NCI-H2081 treated with DMSO at 0.1 percent for 48 hours (cell line): ENCODE measurements at regions not wholly inside any gene's neighbourhood (a gene's known extent, or its start where the extent isn't known, plus 50 kb on each side); places are given as distances from the start of the nearest gene placed in this dataset.
A peak's percentile ranks its signal among the peaks of the same experiment; 100 is the strongest.

Source experiments
- DNase-seq: peaks from one replicate; lab custom pipeline; 2025; lab: John Stamatoyannopoulos, UW

GRCh38 chr11:122234780-122235179 lies 118.8 kb upstream of the BLID start:
- DNase-seq: no peak

- DNase-seq: no peak
Measured at GRCh38 chr11:122234257-122234656, 118.2 kb upstream of the BLID start.

DNA sequence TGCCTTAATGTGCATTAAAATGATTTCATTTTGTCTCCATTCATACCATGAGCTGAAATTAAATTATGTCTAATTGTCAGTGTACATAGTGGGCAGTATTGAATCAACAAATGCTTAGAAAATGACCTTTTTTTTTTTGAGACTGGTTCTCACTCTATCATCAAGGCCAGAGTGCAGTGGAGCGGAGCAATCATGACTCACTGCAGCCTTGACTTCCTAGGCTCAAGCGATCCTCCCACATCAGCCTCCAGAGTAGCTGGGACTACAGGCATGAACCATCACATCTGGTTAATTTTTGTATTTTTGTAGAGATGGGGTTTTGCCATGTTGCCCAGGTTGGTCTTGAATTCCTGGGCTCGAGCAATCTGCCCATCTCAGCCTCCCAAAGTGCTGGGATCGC lies 117.0 kb upstream of the BLID start:
- DNase-seq: no peak

GRCh38 chr11:122230385-122230755 lies 114.4 kb upstream of the BLID start:
- DNase-seq: no peak

DNA sequence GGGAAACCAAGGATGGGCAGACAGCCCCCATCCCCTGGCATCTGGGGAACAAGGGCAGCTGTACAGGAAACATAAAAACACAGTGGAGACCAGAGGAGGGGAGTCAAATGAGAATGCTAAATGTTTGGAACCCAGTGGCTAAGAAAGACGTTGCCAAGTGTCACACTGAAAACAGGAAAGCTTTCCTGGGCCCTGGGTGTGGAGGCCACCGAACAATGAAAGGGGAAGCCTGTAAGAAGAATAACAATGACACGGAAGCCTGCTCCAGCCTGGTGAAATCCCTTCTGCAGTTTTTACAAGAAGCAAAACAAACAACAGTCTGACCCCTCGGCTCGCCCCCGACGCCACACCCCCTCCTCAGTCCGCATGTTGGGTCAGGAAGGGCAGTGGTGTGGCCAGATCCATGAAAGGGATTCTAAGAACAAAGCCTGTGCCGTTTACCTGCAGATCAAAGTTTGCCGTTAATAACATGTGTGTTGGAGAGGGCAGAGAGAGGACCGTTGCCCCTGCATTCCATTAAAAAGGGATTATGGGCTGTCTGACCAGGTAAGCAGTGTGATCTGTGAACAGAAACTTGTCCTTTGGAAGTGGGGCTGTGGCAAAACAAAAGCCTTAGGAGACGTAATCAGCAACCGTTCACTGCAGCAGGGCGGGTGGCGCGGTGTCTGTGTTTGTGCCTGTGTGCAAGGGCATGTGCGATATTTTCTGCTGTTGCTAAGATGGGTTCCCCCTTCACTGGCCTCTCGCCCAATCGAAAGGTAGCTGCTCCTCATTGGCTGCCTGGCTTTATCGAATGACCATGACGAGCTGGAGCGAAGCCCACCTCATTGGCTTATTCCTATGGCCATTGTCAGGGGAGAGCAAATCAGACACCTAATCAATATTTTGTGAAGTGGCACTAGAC lies 113.7 kb upstream of the BLID start:
- DNase-seq: no peak

DNA sequence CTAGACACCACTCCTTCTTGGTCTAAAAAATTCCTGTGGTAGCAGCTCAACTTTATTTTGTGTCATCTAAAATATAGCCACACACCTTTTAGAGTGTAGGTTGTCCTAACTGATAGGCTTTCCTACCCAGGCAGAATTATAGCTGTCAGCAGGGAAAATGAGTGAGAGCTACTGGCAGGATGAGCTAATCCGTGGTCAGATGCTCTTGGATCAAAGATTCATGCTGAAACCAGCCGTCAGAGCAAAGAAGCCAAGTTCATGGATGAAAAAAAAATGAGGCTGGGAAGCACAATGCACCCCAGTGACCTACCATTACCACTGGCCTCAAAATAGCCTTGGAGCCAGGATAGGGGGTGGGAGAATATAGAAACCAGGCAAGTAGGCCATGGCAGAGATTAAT lies 113.1 kb upstream of the BLID start:
- no peak for DNase-seq

DNA sequence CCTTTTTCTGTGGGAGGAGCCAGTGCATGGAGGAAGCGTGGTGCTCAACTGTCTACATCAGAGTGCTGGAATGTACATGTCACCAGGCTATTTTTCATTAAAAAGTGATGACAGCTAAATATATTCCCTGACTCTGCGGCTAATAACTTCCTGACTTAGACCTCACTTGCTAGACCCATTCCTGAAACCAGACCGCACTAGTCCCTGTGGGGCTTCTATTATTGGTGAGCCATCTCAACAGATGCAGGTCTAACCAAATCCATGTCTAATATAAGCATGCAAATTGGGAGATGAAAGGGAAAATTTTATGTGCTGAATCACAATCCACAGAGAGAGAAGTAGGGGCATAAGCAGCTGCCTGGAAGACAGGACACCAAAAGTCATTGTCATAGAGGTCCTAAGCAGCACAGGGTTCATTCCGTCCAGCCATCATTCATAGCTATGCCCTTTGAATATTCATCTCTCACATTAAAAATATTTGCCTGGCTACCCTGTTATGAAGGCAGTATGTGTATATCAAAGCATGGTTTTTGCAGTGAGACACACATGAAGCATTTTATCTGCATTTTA lies 110.9 kb upstream of the BLID start:
- no peak for DNase-seq

DNA sequence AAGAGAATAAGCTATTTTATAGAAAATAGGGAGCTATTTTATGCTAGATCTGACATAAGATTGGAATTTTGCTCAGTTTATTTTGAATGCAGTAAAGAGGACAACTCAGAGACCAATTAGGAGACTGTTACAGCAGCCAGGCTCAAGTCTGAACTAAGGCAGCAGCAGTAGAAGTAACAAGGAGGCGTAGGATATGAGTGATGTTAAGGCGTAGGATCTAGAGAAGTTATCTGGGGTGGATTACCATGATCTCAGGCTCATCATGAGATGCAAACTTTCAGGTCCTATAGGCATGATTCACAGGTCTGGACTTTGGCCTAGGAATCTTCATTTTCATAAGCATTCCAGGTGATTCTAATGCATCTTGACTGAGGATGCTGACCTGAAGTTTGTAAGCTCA lies 108.9 kb upstream of the BLID start:
- no peak for DNase-seq

- DNase-seq: no peak
Measured at GRCh38 chr11:122220321-122220720, 104.3 kb upstream of the BLID start.

- no peak for DNase-seq
Measured at GRCh38 chr11:122219791-122220190, 103.8 kb upstream of the BLID start.

DNA sequence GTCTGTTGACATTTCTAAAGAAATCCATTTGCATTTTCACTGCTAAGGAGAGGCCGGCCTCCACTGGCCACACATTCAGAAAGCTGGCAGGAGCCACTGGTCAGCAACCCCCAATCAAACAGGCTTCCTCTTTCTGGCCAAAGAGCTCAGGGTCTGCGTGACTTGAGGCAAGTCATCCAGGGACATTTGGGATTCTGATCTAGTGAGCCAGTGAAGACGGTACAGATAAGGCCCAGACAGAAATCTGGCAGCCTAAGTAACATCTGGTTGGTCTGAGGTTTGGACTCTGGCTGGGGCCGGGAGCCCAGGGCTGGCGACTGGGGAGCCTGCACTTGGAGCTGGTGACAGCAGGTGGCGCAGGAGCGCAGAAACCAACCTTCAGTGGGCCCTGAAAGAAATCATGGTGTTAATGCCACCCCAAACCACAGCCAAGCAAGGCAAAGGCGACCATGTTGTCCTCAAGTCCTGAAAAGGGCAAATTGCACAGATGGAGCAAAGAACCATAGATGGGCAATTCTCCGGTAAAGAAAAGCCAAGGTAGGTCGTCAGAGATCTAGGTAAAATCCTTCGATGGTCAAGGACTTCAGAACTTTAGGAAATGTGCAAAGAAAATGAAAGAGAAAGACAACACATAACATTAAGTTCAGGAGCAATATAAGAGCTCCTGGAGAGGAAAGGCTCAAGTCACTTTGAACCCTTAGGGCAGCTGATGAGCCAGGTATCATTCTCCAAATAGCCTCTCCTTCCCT lies 99.4 kb upstream of the BLID start:
- DNase-seq: no peak

DNA sequence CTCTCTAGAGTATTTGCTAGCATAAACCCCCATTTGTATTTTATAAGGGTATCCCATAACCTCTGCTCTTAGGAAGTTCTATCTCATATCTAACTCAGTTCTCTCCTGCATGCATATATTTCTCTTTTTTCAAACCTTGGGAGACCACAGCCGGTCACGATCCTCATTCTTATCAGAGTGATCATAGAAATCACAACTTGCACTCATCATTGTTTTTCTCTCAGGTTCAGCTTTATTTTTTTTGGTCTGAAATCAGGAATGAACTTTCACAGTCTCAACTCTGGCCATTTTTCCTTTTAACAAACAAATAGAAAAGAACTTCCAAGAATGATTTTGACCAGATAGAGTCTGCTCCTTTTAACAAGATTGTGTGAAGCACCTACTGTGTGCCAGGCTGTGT lies 98.6 kb upstream of the BLID start:
- DNase-seq: no peak

DNA sequence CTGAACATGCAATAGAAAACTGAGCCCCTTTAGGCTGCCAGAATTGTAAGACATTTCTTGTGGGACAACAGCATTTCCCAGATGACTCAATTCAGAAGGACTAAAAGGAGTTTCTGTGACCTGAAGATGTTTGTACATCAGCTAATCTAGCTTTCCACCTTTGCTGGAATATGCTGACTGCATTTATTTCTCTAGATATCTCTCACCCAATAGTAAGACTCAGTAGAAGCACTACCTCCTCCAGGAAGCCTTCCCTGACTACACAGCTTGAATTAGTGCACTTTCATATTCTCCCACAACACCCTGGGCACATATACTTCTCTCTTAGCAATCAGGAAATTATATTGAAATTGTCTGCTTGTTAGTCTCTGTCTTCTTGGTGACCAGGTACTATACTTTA lies 98.1 kb upstream of the BLID start:
- DNase-seq: no peak

GRCh38 chr11:122213171-122213570 lies 97.2 kb upstream of the BLID start:
- DNase-seq: no peak

GRCh38 chr11:122210367-122210997 lies 94.5 kb upstream of the BLID start:
- no peak for DNase-seq

DNA sequence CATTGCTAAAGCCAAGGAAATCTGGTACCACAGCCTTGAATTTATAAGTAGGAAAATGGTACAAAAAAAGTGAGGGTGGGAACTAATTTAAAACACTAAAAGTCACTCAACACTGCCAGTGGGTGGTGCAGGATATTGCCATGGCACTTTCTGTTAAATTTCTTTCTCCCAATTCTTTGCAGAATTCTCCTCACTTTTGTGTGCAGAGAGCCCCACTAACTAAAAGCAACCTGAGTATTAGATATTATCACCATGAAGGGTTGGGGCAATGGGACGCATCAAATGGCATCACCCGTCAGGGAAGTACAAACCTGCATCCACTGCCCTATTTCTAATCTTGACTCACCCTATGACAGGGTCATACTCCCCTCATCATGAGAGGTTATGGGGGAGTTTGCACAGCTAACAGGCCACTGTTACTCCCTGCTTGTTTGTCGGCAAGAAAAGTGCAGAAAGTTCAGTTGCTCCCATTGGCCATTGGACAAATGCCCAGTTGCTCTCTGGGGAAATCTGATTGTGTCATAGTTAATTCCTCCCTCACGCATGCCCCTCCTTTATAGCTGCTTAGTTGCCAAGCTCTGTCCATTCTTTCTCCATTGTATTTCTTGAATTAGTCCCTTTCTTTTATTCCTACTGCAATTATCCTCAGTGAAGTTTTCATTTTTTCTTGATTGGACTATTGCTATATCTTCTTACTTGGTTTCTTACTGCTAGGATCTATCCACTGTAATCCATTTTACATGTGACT lies 93.8 kb upstream of the BLID start:
- no peak for DNase-seq

DNA sequence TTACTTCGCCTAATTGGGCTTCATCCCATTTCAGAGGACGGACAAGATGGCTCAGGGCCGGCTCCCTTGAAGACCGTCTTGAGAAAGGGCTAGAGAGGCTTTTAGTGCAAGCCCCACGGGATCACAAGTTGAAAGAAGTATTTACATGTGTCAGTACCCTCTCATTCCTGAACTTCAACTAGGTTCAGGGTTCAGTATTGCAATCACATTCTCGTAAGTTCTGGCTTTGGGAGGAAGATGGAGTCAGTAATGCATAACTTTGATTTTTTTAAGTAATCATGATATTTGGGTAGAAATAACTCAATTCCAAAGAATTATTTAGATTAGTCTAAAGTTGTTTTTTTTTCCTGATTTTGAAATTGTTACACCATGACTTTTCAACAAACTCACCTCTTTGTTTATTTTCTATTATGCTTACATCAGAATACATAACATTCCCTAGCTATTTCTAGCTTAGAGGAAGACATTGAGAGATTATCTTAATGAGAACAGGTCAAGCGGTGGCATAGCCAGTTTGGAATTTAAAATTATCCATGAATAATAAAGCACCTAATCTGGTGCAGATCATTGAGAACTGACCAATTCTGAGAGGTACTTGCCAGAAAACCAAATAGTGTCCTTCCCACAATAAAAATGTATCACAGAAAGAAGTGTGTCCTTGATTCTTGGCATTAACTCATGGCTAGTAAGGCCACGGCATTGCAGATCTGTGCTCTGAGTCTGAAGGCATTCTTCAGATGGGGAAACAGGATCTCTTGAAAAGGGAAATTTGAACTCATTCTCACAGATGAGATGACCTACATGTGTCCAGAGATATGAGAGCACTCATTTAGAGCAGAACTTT lies 92.1 kb upstream of the BLID start:
- DNase-seq: no peak

GRCh38 chr11:122207505-122207904 lies 91.5 kb upstream of the BLID start:
- no peak for DNase-seq

- no peak for DNase-seq
Measured at GRCh38 chr11:122205036-122205435, 89.0 kb upstream of the BLID start.

- DNase-seq: no peak
Measured at GRCh38 chr11:122204206-122204605, 88.2 kb upstream of the BLID start.

DNA sequence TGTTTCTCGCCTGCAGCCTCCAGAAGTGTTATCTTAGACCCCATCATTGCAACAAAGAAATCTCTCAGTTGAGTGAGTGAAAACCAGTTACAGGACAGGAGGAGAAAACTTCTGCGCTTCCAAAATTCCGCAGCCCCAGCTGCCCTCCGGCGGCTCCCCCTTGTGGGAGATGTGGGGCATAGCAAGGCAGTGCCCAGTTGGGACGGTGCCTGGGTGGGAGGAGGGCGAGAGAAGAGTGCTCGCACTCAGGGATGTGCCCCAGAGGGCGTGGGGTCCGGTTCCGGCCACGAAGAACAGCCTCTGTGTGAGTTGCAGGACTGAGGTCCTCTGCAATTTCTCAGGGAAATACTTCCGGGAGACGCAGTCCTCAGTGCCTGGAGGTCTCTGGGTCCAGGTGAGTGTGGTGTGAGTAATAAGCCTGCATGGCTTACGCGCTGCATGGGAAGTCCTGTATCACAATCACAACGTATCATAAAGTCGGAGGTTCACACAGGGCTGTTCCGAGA lies 87.0 kb upstream of the BLID start:
- DNase-seq: peak; percentile 9
